ENCODE measurements at regions not wholly inside any gene's neighbourhood (a gene's known extent, or its start where the extent isn't known, plus 50 kb on each side); places are given as distances from the start of the nearest gene placed in this dataset.
A peak's percentile ranks its signal among the peaks of the same experiment; 100 is the strongest.

DNA sequence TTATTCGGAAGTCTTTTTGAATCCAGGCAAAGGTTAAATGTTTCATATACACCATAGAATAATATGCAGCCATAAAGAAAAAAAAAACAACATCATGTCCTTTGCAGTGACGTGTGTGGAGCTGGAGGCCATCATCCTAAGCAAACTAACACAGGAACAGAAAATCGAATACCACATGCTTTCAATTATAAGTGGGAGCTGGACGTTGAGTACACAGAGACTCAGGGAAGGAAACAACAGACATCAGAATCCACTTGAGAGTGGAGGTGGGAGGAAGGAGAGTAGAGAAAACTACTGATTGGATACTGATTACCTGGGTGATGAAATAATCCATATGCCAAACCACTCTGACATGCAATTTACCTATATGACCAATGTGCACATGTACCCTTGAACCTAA is 293.4 kb downstream of the KLF6 start:
- Histone ChIP-seq H3K4me3 (no peak overlapping the region), H3K27ac (no peak overlapping the region), H3K4me1 (peaks cover 0 to 13% (median 0%) of the 10 kb centered on the region in 12 donors), H3K36me3 (no peaks in the 10 kb centered on the region), H3K27me3 (no peaks in the 10 kb centered on the region), H3K9me3 (no peaks in the 10 kb centered on the region)
- WGBS, 4 donors = 81 to 84% (median 82%) methylated on average over 4 of the region's 4 CpGs
- ATAC-seq (no peak), DNase-seq (no peak)
- intact Hi-C loops (cut with DNase I) = loop anchor here in 1 of 10 donors (5.0 kb wide), 1 partner anchor 36 kb away; no protein-coding TSS in a partner anchor
- no peak for TF ChIP-seq POLR2A (IDR thresholded peaks at IDR 0.05)
- no peak for TF ChIP-seq CTCF (IDR thresholded peaks at IDR 0.05)

DNA sequence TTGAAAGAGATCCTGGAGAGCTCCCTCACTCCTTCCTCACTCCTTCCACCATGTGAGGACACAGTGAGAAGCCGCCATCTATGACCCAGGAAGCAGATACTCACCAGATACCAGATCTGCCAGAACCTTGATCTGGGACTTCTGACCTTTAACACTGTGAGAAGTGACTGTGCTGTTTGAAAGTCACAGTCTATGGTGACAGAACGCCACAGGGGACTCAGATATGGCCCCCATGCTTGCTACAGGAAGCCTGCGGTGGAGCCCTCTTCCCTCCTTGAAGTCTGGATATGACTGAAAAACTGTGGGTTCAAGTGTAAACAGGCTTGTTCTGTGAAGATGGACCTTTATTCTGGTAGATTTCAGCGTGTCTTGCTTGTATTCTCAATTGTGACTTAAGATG is 297.8 kb downstream of the KLF6 start:
- H3K36me3 ChIP-seq = no peaks in the 10 kb centered on the region
- no peak for DNase-seq
- WGBS, 4 donors = 70 to 97% (median 73%) methylated on average over 2 to 4 of the region's 4 CpGs

DNA sequence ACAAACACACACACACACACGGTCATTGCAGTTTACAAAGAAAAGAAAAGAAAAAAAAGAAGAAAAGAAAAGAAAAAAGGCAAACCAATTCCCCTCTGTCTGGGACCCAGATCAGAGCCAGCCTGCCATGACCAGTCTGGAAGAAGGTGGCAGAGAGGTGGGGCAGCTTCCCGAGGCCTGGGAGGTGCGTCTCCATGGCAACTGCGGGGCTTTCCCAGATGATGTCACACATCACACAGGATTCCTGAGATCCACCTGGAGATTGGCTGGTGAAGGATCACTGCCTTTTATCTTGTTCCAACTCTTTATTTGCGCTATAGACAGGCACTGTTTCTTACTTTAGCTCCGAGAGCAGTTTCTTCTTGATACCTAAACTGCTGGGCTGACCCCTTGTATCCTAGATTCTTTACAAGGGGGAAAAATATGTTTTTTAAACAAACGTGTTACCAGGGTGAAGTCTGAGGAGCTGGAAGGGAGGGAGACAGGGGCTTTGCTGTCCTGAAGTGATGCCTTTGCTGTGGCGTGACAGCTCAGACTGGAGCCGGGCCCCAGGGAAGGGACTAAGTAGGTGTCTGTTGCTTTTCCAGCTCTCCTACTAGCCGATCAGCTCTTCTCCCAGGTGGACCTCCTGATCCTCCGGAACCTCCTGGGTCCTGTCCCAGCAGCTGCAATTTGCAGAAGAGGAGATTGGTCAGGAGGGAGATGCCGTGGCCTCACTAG is 298.5 kb downstream of the KLF6 start:
- ATAC-seq = no peak
- Histone ChIP-seq H3K9me3 (no peaks in the 10 kb centered on the region), H3K27ac (no peak overlapping the region), H3K27me3 (no peaks in the 10 kb centered on the region), H3K36me3 (no peaks in the 10 kb centered on the region), H3K4me3 (no peak overlapping the region), H3K4me1 (peaks cover 5 to 34% (median 19%) of the 10 kb centered on the region in 12 donors)
- TF ChIP-seq CTCF (IDR thresholded peaks at IDR 0.05) (no peak), POLR2A (IDR thresholded peaks at IDR 0.05) (no peak)
- WGBS, 4 donors = 85 to 88% (median 87%) methylated on average over 12 of the region's 12 CpGs
- intact Hi-C loops (cut with DNase I) = no loop called here
- no peak for DNase-seq

More for the DNA sequence above, 297.8 kb downstream of the KLF6 start:
- TF ChIP-seq CTCF (IDR thresholded peaks at IDR 0.05) = no peak
- no peak overlapping the region for H3K4me3 ChIP-seq
- peaks cover 5 to 30% (median 16%) of the 10 kb centered on the region in 12 donors for H3K4me1 ChIP-seq
- ATAC-seq = no peak
- H3K27me3 ChIP-seq = no peaks in the 10 kb centered on the region
- intact Hi-C loops (cut with DNase I) = no loop called here
- H3K9me3 ChIP-seq = no peaks in the 10 kb centered on the region
- no peak overlapping the region for H3K27ac ChIP-seq

- no peak overlapping the region for H3K4me3 ChIP-seq
- TF ChIP-seq POLR2A (IDR thresholded peaks at IDR 0.05) (no peak), CTCF (IDR thresholded peaks at IDR 0.05) (no peak)
- peaks cover 5 to 34% (median 19%) of the 10 kb centered on the region in 12 donors for H3K4me1 ChIP-seq
- H3K27me3 ChIP-seq = no peaks in the 10 kb centered on the region
- no peaks in the 10 kb centered on the region for H3K9me3 ChIP-seq
- H3K27ac ChIP-seq = peak overlapping the region in 7 of 12 donors; percentile 41 to 72 (median 59)
- no peaks in the 10 kb centered on the region for H3K36me3 ChIP-seq
- no peak for DNase-seq
- ATAC-seq = peak in 2 of 4 donors; percentile 14 to 36
- intact Hi-C loops (cut with DNase I) = no loop called here
- WGBS, 4 donors = 86 to 88% (median 87%) methylated on average over 15 of the region's 15 CpGs
These were observed 299.8 kb downstream of the KLF6 start for GRCh38 chr10:3485057-3485686.

Measured in heart left ventricle (tissue), 16 donors.